Activated CD4-positive, alpha-beta T cell treated with anti-CD3 and anti-CD28 coated beads for 1 hour (primary cell): ENCODE measurements at regions not wholly inside any gene's neighbourhood (a gene's known extent, or its start where the extent isn't known, plus 50 kb on each side); places are given as distances from the start of the nearest gene placed in this dataset.
A peak's percentile ranks its signal among the peaks of the same experiment; 100 is the strongest.
"Not testable (repeated sequence)": the region's sequence is repeated elsewhere in the genome, so short reads cannot be mapped to it uniquely, and the experiment has no call there.

Experiments
- DNase-seq: peaks from one replicate; pipeline ENCODE4 v3.0.0-alpha.2; 2020

DNA sequence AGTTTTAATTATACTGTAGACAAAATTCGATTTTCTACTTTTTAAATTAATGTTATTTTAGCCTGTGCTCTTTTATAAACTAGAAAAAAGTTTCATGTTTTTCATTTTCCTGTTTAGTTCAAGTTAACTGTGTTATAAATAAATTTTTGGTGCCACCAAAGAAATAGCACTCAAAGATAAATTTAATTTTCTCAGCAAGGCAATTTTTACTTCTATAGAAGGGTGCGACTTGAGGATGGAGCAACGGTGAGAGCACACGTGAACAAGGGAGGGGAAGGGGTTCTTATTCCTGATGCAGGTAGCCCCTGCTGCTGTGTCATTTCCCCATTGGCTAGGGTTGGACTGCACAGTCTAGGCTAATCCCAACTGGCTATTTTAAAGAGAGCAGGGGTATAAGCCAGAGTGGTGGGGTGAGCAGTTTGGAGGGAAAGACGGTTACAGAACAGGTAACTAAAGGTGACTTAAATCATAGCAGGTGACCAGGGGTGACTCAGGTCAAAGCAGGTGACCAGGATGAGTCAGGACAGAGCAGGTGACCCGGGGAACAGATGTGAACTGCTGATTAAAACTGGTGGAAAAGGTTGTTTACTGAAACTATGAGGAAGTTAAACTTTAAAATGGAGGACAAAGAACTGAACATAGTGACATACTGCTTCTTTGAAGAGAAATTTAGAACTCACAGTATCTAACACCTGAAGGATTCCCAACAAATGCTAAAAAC lies 104.6 kb upstream of the GPBP1 start:
- DNase-seq = no peak

DNA sequence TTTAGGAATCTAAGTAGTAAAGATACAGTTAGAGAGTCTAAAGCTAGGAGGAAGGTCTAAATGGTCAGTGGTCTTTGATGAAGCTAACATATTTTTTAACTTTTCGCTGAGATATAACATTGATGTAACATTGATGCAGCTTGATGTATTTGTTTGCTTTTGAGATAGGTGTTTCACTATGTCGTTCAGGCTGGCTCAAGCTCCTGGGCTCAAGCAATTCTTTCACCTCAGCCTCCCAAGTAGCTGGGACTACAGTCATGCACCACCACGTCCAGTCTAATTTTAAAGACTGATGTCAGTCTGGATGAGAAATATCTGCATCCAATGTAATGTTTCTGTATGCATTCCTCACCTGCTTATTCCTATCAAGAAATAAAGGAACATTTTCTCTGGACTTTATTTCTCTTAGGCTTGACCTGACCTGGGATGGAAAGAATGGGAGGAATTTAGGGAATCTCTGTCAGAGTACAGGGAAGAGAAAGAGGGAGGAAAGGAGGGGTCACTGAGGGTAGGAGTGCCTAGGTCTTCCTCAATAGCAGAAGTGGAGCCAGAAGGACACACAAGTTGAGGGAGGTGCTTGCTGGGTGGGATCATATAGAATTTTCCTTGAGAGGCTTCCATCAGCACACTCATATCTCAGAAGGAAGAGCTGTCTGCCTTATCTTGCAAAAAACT lies 101.5 kb upstream of the GPBP1 start:
- no peak for DNase-seq

DNA sequence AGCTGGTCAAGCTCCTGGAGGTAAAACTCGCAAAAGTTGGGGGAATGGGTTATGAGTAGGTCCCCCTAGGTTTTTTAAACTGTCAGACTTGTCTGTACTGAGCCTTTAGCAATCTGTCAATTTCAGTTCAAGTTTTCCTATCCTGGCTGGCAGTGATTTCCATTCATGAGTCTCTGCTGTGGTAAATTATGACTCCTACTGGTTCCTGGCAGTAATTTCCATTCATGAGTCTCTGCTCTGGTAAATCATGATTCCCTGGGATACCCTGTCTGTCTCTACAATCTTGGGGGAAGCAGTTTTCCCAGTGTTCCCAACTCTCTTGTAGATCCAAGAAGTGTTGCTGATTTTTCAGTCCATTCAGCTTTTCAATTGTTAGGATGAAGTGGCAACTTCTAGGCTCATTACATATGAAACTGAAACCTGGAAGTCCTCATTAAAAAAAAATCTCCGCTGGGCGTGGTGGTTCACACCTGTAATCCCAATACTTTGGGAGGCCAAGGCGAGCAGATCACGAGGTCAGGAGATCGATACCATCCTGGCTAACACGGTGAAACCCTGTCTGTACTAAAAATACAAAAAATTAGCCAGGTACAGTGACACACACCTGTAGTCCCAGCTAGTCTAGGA lies 91.3 kb upstream of the GPBP1 start:
- DNase-seq = no peak

- no peak for DNase-seq
Observed at GRCh38 chr5:57085306-57086081, 88.4 kb upstream of the GPBP1 start.

DNA sequence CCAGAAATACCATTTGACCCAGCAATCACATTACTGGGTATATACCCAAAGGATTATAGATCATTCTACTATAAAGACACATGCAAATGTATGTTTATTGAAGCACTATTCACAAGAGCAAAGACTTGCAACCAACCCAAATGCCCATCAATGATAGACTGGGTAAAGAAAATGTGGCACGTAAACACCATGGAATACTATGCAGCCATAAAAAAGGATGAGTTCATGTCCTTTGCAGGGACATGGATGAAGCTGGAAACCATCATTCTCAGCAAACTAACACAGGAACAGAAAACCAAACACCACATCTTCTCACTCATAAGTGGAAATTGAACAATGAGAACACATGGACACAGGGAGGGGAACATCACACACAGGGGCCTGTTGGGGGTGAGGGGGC lies 85.9 kb upstream of the GPBP1 start:
- DNase-seq = not testable (repeated sequence)

GRCh38 chr5:57094753-57095683 lies 78.8 kb upstream of the GPBP1 start:
- DNase-seq = no peak

- no peak for DNase-seq
Observed at GRCh38 chr5:57097526-57097925, 76.3 kb upstream of the GPBP1 start.

GRCh38 chr5:57102189-57102904 lies 71.5 kb upstream of the GPBP1 start:
- no peak for DNase-seq

DNA sequence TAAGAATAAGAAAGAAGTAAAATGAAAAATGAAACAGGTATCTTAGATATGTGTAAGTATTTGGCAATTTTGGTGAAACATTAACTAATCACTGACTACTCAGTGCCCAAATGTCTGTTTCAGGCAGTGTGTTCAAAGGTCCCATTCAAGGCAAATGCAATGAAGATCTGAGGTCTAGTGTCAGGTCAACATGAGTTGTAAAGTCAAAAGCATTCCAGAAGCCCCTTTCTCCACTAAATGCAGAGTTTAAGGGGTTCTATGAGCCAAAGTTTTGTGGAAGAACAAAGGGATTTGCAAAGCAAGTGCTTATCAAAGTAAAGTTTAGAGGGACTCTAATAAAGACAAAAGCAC lies 71.0 kb upstream of the GPBP1 start:
- no peak for DNase-seq

- no peak for DNase-seq
Observed at GRCh38 chr5:57103317-57103907, 70.4 kb upstream of the GPBP1 start.

- no peak for DNase-seq
Observed at GRCh38 chr5:57106661-57107060, 67.2 kb upstream of the GPBP1 start.

GRCh38 chr5:57111993-57112392 lies 61.9 kb upstream of the GPBP1 start:
- DNase-seq = no peak

- no peak for DNase-seq
Observed at GRCh38 chr5:57113481-57113880, 60.4 kb upstream of the GPBP1 start.

DNA sequence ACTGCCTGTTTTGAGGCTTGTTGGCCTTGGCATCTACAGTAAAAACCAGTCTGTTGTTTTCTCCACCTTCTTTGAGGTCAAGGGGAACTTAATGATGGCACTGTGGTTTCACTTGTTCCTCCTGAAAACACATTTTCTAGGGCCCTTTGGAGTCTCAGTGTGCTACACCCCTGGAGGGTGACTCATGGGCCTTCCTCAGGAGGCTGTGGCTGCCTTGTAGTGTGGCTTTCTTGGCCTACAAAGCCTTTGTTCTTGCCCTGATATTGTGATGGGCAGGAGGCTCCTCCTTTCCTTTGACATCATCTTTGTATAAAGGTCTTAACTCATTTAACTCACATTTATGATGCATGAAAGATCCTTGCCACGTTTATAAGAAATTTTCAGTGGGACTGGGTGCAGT lies 56.3 kb upstream of the GPBP1 start:
- peak; percentile 39 for DNase-seq

GRCh38 chr5:57119031-57119430 lies 54.8 kb upstream of the GPBP1 start:
- DNase-seq = no peak

DNA sequence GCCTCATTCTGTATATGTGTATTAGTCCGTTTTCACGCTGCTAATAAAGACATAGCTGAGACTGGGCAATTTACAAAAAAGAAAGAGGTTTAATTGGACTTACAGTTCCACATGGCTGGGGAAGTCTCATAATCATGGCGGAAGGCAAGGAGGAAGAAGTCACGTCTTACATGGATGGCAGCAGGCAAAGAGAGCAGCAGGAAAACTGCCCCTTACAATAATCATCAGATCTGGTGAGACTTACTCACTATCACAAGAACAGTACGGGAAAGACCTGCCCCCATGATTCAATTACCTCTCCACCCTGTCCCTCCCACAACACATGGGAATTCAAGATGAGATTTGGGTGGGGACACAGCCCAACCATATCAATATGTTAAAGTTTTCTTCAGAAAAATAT lies 49.8 kb upstream of the GPBP1 start:
- no peak for DNase-seq
